GM12873 (cell line): ENCODE measurements at regions not wholly inside any gene's neighbourhood (a gene's known extent, or its start where the extent isn't known, plus 50 kb on each side); places are given as distances from the start of the nearest gene placed in this dataset.

Source experiments
- TF ChIP-seq, protein P1 (sequence below): IDR thresholded peaks from 2 replicates; pipeline ENCODE4 v1.5.1; 2012; ENCODE audit warnings: low read depth, mild to moderate bottlenecking, moderate library complexity, low read length, control low read depth; ENCODE audit not compliant: insufficient read depth; ENCODE audit errors: missing control alignments

DNA sequence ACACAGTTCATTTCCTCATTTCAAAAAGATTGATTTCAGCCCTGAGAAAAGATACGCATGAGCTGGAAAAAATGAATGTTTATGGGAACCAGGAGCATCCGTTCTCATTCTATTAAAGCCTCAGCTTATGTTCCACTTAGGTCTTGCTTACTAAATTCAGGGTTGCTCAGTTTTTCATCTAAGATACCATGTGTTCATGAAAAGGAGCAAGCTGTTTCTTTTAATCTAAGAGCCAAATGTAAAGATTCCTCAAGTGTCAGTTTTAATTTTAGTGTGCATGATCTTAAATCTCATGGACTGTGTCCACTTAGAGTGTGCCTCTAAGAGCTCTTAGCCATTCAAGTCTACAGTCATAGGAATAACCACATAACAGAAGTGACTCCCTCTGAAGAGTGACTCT, 141.5 kb upstream of the ARHGAP42 start:
- TF ChIP-seq, protein P1, sequence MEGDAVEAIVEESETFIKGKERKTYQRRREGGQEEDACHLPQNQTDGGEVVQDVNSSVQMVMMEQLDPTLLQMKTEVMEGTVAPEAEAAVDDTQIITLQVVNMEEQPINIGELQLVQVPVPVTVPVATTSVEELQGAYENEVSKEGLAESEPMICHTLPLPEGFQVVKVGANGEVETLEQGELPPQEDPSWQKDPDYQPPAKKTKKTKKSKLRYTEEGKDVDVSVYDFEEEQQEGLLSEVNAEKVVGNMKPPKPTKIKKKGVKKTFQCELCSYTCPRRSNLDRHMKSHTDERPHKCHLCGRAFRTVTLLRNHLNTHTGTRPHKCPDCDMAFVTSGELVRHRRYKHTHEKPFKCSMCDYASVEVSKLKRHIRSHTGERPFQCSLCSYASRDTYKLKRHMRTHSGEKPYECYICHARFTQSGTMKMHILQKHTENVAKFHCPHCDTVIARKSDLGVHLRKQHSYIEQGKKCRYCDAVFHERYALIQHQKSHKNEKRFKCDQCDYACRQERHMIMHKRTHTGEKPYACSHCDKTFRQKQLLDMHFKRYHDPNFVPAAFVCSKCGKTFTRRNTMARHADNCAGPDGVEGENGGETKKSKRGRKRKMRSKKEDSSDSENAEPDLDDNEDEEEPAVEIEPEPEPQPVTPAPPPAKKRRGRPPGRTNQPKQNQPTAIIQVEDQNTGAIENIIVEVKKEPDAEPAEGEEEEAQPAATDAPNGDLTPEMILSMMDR = no peak

DNA sequence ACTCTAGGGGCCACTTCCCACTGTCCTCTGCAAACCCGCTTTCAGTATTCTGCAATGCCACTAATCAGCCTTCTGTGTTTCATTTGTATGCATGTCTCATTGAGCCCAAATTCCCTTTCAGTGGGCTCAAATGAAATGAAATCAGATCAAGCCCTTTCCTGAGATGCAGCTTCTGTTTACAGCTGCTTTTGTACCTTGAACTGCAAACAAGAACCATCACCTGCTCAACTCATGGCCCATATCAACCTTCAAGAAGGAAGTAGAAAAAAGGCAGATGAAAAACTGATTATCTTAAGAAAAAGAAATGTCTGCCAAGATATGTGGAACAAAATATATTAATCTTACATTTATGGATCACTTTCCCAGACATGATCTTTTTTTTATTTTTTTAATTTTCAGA, 141.1 kb upstream of the ARHGAP42 start:
- TF ChIP-seq, protein P1 = no peak

DNA sequence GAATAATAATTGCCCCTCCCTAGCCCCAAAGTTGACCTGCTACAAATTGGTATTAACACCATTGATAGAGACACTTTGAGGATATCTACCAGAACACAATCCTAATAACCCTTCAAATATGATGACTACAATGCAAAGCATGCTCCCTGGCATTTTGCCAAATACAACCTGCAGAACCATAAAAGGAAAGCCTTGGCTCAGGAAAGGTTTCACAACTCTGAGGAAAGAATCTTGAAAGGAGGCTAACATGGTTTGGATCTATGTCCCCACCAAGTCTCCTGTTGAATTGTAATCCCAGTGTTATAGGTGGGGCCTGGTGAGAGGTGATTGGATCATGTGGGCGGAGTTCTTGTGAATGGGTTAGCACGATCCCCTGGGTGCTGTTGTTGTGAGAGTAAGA, 140.4 kb upstream of the ARHGAP42 start:
- TF ChIP-seq, protein P1 = no peak

DNA sequence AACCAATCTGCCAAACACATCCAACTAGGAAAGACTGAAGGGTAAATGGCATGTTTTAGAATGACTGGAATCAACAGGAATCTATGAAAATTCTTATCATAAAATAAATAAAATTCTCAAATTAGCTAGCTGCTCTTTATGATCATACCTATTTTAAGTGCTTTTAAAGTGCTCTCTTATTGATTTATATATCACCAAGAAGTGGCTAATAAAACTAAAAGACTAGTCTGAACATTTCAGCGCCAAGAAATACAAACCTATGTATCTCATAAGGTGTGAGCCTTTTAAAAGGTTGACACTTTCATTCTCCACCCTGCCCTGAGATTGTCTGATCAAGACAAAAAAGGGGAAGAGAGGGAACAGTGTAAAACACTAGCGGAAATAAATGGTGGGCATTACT, 136.8 kb upstream of the ARHGAP42 start:
- TF ChIP-seq, protein P1 = no peak

DNA sequence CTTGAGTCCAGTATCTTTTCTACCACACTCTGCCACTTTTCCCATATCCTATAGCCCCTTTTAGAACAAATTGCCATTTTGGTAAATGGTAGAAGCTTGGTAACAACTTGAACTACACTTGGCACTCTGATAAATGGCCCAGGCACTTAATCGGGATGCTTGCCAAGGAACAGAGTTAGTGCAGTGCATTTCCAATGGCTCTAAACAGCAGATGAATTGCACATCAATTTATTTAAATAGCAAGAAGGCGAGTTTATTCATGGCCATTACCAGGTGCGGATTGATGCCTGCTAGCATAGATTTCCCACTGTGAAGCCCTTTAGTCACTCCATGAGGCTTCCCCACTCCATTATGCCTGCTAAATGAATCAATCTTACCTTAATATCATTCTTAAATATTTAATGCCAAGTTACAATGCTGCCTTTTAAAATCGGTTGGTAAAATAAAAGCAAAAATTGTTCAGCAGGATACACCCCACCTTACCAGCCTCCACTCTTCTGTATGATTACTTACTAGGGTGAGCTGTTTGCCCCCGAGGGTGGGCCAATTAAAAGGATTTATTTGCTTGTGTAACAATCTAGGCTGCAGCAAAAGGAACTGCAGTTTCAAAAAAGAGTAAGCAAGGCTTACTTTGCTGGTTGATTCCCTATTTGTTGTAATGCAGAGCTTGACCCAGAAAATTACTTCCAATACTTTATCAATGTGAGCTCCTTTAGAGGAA, 136.0 kb upstream of the ARHGAP42 start:
- TF ChIP-seq, protein P1 = no peak

DNA sequence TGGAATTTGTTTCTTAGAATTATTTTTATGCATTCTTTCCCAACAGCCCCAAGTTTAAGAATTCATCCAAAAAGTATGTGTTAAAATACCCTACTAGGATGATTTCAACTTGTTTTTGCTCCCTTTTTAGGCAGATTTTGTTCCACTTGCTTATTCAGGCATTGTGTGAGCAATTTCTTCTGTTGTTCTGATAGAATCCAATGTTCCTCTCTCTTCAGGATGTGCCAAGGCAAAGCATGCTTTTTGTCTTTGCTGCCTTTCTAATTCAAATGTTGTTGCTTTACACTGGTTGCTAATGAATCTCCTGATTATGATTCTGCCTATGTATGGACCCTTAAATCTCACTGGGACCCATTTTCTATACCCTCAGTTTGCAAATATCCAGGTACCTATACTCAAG, 131.2 kb upstream of the ARHGAP42 start:
- TF ChIP-seq, protein P1 = no peak

DNA sequence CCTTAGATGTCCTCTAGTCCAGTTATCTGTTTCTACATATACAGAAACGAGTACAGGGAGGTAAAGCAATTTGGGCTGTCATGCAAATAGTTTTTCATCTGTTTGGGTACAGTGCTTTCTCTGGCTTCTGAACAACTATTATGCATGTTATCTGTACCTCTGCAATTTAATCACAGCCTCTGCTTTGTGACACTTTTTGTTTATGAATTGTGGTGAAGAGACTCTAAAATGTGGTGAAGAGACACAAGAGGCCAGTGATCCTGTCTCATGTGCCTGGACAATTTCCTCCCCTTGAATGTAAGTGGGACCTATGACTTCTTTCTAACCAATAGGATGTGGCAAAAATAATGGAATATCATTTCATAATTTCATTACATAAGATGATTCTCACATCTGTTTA, 130.3 kb upstream of the ARHGAP42 start:
- TF ChIP-seq, protein P1 = no peak
